IPS-NIHi7 (cell line): ENCODE measurements at regions not wholly inside any gene's neighbourhood (a gene's known extent, or its start where the extent isn't known, plus 50 kb on each side); places are given as distances from the start of the nearest gene placed in this dataset.

Experiments used
- DNase-seq: peaks from one replicate; pipeline ENCODE4 v3.0.0; 2012; ENCODE audit warnings: mixed read lengths; ENCODE audit errors: extremely low spot score

- DNase-seq, result no peak
Observed at GRCh38 chr18:45266023-45266422, 349.3 kb upstream of the SLC14A2 start.

DNA sequence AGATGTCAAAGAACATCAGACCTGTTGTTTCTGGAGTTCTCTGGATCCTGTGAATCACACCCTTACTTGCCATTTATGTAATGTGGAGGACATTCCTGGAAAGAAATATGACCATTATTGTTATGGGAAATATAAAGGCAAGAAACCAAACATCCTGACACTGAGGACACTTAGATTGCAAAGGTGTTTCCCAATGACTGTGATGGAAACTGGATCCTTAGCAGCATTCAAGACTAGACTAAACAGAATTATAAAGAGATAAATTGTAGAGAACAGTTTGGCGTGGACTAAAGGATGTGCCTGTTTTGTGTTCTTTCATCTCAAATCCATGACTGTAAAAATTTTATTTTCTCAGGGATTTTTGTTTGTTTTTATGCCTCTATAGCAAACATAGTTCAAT is 347.7 kb upstream of the SLC14A2 start:
- no peak for DNase-seq

DNA sequence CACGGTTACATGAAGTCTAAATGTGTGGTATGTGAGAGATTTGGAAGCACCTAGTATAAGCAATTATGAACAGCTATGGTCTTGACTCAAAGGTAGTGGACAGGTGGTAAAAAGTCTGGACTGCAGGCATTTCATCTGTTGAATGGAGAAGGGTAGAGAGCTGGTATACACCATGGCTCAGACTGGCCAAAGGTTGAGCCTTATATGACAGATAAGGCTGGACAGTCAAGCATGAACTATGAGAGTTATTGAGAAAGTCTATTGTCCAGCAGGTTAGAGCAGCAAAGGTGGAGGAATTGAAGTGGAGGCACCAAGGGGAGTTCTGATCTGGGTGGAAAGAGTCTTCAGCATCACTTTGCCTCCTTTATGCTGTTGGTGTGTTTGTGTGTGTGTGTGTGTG is 346.7 kb upstream of the SLC14A2 start:
- no peak for DNase-seq

- DNase-seq, result no peak
Observed at GRCh38 chr18:45270289-45270771, 344.9 kb upstream of the SLC14A2 start.

- DNase-seq, result no peak
Observed at GRCh38 chr18:45274026-45274425, 341.2 kb upstream of the SLC14A2 start.

DNA sequence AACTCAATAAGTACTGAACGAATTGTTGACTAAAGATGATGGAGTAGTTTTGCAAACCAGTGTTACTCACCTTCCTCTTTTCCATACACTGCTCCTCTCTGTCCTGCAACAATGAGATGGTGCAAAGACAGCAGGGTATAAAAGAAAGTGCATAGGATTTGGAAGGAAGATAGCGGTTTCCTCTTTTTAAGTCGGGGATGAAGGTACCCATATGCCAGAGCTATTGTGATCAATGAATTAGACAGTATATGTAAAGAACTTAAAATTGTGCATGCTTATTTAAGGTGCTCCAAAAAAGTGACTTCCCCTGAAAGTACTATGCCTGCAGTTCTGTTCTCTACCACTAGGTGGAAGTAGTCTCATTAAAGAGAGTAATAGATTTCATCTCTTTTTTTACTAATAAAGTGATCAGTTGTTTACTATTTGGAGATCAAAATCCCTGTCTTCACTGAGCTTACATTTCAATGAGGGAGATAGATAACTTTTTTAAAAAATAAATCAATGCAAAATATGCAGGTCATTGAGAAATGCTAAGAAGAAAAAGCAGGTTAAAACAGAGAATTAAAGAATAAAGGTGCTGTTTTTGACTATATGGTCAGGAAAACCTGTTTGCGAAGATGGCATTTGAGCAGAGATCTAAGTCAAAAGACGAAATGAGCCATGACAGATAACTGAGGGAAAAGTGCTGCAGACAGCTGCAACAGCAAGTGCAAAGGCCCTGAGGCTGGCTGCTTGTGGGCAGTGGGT is 339.7 kb upstream of the SLC14A2 start:
- DNase-seq, result peak; percentile 40

DNA sequence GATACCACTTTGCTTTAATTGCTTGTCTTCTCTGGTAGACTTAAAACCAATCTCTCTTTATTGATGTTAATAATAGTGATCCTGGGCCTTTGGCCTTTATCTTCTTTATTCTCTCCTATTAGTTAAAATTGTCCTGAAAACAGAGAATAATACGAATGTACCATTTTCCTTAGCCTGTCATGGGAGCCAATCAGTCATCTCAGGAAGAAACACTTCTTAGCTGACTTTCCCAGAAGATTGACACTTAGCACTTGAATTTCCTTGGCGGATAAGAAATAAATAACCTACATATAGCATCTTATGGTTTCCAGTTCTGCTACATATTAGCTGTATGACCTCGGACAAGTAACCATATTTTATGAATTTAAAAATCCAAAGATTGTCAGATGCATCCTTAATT is 338.4 kb upstream of the SLC14A2 start:
- no peak for DNase-seq

DNA sequence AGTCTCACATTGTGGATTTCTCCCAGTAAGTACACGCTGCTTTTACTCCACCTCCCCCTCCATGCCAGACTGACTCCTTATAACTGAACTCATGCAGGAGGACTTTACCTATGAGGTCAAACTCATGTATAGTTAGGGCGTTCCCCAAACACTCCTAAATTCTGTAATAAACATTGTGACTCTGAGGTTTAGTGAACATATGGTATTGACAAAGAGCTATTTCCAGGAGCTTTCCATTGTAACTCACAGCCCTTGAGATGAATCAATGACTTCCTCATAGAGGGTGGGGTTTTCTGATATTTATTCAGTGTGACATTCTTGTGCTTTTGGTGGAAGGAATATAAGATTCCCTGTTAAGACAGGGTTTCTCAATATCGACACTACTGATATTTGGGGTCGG is 337.4 kb upstream of the SLC14A2 start:
- no peak for DNase-seq

- DNase-seq, result no peak
Observed at GRCh38 chr18:45280481-45281276, 334.6 kb upstream of the SLC14A2 start.

DNA sequence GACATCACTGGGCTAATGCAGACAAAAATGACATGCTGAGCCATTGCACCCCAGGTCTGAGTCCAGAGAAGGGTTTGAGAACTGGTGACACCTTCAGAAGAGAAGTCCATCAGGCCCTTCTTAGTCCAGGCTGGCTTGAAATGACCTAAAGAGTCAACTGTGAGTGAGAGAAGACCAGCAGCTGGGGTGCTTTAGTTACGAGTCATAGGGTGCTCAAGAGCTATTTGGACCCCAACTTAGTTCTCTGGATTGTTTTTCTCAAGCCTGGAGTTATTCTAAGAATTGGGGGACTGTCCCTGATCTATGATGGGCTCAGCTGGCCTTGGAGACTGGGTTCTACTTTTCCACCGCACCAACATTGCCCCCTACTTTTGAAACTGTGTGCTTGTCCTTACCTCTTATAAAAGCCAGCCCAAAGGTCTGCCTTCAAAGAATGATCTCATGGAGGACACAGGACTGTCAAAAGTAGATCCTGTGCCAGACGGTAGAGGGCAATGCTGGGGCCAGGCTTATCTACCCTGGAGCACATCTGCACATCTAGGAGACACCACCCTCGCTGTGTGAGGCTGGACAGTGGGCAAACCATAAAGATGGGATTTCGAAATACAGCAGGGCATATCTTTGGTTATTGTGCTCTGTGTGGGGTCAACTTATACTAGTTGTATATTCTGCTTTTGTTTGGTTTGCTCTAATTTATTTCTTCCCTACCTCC is 333.0 kb upstream of the SLC14A2 start:
- no peak for DNase-seq

DNA sequence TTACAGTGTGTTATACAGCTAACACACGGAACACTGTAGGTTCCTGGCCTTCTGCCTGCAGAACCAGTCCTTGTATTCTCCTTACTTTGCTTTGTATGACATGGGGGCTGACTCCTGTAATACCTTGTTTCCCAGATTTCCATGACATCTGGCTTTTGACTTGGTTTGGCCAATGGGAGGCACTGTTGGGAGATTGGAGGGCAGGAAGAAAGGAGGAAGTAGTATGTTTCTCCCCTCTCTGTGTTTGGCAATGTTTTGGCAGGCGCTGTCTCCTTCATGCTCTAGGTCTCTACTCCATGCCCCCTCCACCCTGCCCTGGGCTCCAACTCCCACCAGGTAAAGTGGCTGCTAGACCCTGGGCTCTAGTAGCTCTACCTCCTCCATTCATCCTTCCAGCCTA is 331.1 kb upstream of the SLC14A2 start:
- peak; percentile 29 for DNase-seq

DNA sequence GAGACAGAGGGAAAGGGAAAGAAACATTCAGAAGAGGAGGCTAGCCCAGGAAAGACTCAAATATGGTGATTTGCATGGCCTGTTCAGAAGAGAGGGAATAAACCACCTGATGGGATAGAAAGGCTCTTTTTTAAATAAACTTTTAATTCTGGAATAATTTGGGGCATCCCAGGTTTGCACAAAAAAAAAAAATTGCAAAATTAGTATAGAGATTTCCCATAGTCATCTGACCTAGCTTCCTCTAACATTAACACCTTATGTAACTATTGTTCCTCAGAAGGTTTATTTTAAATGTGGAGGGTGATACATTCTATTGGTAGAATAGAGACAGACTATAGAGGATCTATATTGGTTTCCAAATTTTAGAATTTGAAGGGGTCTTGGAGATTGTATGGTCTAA is 330.4 kb upstream of the SLC14A2 start:
- no peak for DNase-seq

GRCh38 chr18:45285251-45285650 is 330.0 kb upstream of the SLC14A2 start:
- DNase-seq, result no peak

DNA sequence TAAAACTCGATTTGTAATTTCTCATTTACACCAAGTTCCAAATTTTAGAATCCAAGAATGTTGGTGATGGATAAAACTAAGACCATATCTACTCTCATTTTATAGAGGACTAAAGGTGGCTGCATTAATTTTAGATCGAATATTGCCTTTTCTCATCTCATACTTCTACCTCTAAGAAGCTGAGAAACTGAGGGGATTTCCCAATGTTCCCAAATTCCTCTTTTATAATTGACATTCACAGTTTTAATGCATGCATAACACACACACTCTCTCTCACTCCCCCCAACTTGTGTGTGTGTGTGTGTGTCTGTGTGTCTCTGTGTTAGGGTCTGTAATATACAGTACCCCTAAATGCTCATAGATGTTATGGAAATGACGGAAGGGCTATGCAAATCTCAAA is 328.8 kb upstream of the SLC14A2 start:
- no peak for DNase-seq

GRCh38 chr18:45287531-45287930 is 327.7 kb upstream of the SLC14A2 start:
- no peak for DNase-seq

DNA sequence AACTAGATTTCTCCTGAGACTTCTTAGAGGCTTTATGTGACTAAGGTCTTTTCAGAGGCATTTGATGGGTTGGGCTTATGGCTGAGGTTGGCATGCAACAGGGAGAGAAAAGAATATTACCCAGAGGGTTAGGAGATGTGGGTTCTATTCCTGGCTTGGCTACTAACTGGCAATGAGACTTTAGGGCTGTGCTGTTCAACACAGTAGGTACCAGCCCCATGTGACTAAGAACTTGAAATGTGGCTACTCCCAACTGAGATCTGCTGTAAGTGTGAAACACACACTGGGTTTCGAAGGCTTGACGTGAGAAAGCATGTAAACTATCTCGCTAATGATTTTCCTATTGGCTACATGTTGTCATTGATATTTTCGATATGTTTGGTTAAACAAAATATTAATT is 324.9 kb upstream of the SLC14A2 start:
- no peak for DNase-seq

DNA sequence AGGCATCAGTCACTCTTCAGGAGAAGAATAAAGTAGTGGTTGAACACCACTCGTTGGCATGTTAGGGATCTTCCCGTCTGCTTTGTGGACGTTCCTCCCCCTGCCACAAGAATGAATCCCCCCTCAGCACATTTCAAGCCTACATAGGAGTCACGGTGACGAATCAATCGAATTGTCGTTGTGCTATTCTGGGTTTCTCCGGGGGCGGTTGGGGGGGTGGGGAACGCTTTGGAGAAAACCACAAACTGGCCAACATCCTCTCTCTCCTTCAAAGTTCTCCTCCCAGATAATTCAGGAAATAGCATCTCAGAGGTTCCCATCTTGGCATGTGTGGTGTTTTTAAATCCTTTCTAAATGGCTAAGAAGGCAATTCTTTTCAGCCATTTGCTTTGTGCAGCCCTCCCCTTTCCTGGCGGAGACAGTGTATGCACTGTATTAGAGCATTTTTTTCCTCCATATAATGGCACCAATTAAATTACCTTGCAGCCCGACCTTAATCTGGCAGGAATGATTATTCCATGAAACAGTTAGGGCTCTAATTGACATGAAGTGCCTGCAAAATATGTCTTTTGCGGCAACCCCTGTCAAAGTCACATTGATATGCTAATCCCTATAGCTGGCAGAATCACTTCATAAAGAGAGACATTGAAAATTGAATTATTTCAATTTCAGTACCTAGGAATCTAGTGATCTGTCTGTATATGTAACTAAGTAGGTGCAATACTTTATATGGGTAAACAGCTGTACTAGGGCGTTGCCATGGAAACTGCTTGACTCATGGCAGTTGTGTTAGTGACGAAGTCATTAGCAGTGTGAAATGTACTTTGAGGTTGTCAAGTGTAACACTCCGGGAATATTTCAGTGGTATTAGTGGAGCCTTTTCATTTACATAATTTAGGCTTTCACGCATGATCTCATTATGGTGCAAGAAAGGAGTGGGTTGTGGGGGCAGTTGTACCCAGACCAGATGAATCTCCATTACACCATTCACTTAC is 323.4 kb upstream of the SLC14A2 start:
- DNase-seq, result no peak

- no peak for DNase-seq
Observed at GRCh38 chr18:45295388-45295787, 319.9 kb upstream of the SLC14A2 start.

DNA sequence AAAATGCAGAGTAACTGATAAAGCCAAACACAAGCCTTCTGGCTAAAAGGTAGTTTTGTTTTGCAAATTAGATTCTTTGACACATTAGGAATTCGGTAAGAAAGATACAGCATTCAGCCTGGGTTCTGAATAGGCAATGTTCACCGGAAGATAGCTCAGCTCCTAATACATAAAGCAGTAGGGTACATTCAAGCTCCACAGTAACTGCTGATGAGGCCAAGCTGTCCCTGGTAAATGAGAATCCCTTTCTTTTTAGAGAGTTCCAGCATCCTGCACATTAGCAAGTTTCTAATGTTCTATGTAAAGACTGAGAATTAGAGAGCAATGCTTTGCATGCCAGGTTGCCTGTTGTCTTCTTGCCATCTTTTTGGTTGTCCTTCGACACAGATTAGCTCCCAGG is 316.3 kb upstream of the SLC14A2 start:
- no peak for DNase-seq

DNA sequence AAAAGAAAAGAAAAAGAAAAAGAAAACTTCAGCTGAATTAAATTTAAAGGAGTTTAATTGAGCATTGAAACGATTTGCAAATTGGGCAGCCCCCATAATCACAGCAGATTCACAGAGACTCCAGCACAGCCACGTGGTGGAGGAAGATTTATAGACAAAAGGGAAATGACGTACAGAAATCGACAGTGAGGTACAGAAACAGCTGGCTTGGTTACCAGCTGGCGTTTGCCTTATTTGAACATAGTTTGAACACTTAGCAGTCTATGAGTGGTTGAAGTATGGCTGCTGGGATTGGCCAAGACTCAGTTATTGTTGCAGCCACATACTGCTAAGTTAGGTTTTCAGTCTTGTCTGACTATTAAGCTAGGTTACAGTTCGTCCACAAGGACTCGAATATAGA is 312.2 kb upstream of the SLC14A2 start:
- DNase-seq, result no peak

DNA sequence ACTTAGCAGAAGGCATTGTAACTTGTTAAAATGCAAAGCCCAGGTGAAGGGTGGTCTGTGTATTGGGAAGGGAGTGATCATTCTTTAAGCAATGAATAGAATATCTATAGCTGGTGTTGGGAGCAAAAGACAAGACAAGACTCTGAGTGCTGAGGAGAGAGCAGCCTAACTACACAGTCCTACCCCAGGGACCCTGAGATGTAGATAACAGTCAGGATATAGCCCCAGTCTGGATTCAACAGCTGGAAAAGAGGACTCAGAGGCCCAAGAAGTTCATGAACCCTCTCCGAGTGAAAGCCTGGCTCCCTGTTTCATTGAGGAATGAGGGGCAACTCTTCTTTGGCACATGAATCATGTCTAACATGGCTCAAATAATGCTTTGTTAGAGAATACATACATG is 310.7 kb upstream of the SLC14A2 start:
- DNase-seq, result no peak
